ENCODE measurements at regions not wholly inside any gene's neighbourhood (a gene's known extent, or its start where the extent isn't known, plus 50 kb on each side); places are given as distances from the start of the nearest gene placed in this dataset.
A peak's percentile ranks its signal among the peaks of the same experiment; 100 is the strongest.

DNA sequence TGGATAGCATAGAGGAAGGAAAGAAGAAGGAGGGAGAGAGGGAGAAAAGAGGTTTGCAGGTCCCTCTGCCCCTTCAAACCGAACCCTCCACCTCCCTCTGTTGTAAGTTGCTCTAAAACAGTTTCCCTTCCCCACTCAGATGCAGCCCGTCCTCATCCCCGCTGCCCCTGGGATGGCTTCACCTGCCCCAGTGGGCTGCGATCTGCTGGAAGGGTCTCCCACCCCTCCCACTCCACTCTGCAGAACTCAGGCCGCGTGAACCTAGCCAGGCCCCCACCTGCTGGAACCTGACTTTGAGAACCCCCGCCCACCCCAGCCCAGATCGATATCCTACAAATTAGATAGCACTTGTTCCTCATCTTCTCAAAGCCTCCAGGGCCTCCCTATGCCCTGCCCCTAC, 190.8 kb downstream of the DLL1 start:
- peak; percentile 40 for DNase-seq (ENCODE audit: extremely low spot score, unreplicated experiment)
- peaks cover 24% of the 10 kb centered on the region for H3K27me3 Mint-ChIP-seq
- H3K4me3 Mint-ChIP-seq, result no peak overlapping the region
- H3K36me3 Mint-ChIP-seq, result peaks cover 5% of the 10 kb centered on the region
- TF ChIP-seq, protein P1, sequence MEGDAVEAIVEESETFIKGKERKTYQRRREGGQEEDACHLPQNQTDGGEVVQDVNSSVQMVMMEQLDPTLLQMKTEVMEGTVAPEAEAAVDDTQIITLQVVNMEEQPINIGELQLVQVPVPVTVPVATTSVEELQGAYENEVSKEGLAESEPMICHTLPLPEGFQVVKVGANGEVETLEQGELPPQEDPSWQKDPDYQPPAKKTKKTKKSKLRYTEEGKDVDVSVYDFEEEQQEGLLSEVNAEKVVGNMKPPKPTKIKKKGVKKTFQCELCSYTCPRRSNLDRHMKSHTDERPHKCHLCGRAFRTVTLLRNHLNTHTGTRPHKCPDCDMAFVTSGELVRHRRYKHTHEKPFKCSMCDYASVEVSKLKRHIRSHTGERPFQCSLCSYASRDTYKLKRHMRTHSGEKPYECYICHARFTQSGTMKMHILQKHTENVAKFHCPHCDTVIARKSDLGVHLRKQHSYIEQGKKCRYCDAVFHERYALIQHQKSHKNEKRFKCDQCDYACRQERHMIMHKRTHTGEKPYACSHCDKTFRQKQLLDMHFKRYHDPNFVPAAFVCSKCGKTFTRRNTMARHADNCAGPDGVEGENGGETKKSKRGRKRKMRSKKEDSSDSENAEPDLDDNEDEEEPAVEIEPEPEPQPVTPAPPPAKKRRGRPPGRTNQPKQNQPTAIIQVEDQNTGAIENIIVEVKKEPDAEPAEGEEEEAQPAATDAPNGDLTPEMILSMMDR (conservative IDR thresholded peaks at IDR 0.05), result no peak
- H3K27ac Mint-ChIP-seq, result no peak overlapping the region
- peaks cover 19% of the 10 kb centered on the region for H3K4me1 Mint-ChIP-seq (ENCODE audit: unreplicated experiment)
- H3K9me3 Mint-ChIP-seq, result no peaks in the 10 kb centered on the region

DNA sequence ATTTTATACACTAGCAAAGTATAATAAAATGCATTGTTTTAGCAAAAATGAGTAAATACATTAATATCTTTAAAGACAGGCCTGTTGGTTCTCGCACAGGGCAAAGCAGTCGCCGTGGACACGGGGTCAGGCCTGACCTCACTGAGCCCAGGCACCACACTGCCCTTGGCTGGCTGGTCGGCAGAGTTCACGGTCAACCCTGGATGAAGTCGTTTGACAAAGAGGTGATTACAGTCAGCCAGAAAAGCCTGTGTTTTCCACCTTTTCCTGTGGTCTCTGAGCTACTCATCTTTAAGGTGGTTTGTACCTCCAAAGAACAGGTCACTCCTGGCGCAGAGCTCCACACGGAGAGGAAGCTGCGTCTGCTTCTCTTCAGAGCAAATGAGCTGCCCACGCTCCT, 191.5 kb downstream of the DLL1 start:
- Mint-ChIP-seq H3K9me3 (no peaks in the 10 kb centered on the region), H3K4me1 (ENCODE audit: unreplicated experiment) (peaks cover 19% of the 10 kb centered on the region), H3K27me3 (peaks cover 24% of the 10 kb centered on the region), H3K36me3 (peaks cover 5% of the 10 kb centered on the region), H3K27ac (no peak overlapping the region), H3K4me3 (no peak overlapping the region)
- TF ChIP-seq, protein P1 (conservative IDR thresholded peaks at IDR 0.05), result no peak
- DNase-seq (ENCODE audit: extremely low spot score, unreplicated experiment), result peak; percentile 48

- peaks cover 19% of the 10 kb centered on the region for H3K4me1 Mint-ChIP-seq (ENCODE audit: unreplicated experiment)
- no peak overlapping the region for H3K4me3 Mint-ChIP-seq
- no peaks in the 10 kb centered on the region for H3K9me3 Mint-ChIP-seq
- TF ChIP-seq, protein P1 (conservative IDR thresholded peaks at IDR 0.05), result no peak
- no peak overlapping the region for H3K27ac Mint-ChIP-seq
- DNase-seq (ENCODE audit: extremely low spot score, unreplicated experiment), result peak; percentile 57
- peaks cover 24% of the 10 kb centered on the region for H3K27me3 Mint-ChIP-seq
- peaks cover 5% of the 10 kb centered on the region for H3K36me3 Mint-ChIP-seq
These were observed 192.3 kb downstream of the DLL1 start for GRCh38 chr6:170098428-170099170.

GRCh38 chr6:170097505-170098427, 193.1 kb downstream of the DLL1 start:
- H3K4me3 Mint-ChIP-seq, result no peak overlapping the region
- peaks cover 24% of the 10 kb centered on the region for H3K27me3 Mint-ChIP-seq
- peak; percentile 60 for DNase-seq (ENCODE audit: extremely low spot score, unreplicated experiment)
- no peaks in the 10 kb centered on the region for H3K9me3 Mint-ChIP-seq
- H3K36me3 Mint-ChIP-seq, result peaks cover 5% of the 10 kb centered on the region
- peaks cover 19% of the 10 kb centered on the region for H3K4me1 Mint-ChIP-seq (ENCODE audit: unreplicated experiment)
- TF ChIP-seq, protein P1 (conservative IDR thresholded peaks at IDR 0.05), result no peak
- H3K27ac Mint-ChIP-seq, result no peak overlapping the region

- H3K4me1 Mint-ChIP-seq (ENCODE audit: unreplicated experiment), result peaks cover 19% of the 10 kb centered on the region
- peaks cover 24% of the 10 kb centered on the region for H3K27me3 Mint-ChIP-seq
- H3K4me3 Mint-ChIP-seq, result peak overlapping the region; percentile 69
- H3K36me3 Mint-ChIP-seq, result peaks cover 5% of the 10 kb centered on the region
- TF ChIP-seq, protein P1 (conservative IDR thresholded peaks at IDR 0.05), result no peak
- H3K9me3 Mint-ChIP-seq, result no peaks in the 10 kb centered on the region
- H3K27ac Mint-ChIP-seq, result no peak overlapping the region
- DNase-seq (ENCODE audit: extremely low spot score, unreplicated experiment), result peak; percentile 66
These were observed 193.9 kb downstream of the DLL1 start for GRCh38 chr6:170096803-170097504.

Measured in type B pancreatic cell (in vitro differentiated cells).